HepG2 (cell line): ENCODE measurements at regions not wholly inside any gene's neighbourhood (a gene's known extent, or its start where the extent isn't known, plus 50 kb on each side); places are given as distances from the start of the nearest gene placed in this dataset.

ENCODE experiments used
- ATAC-seq: fragments of 200-7000 bp; cut with Tn5 transposase; 3 replicates; pipeline ENCODE4 v1.9.1; 2020; ENCODE audit warnings: mild to moderate bottlenecking, moderate library complexity
- BruUV-seq: library from RNA; stranded (reverse); fragments of 400-500 nt; replicated peaks from 2 replicates; lab custom pipeline; 2021; lab: Mats Ljungman, UMichigan
- CTCF ChIA-PET: fragments of 300-600 bp; formaldehyde crosslinking; extraction: SDS; loops from one replicate; lab custom pipeline; 2021; ENCODE audit warnings: low total read pairs, inconsistent platforms, low intra/inter-chr PET ratio; lab: Yijun Ruan, JAX
- POLR2A ChIA-PET: fragments of 350-600 bp; sonication (Branson Sonifier 250); formaldehyde crosslinking; loops from one replicate; lab custom pipeline; 2020; ENCODE audit warnings: antibody characterized with exemption, inconsistent platforms; lab: Yijun Ruan, JAX
- DNase-seq: peaks from one replicate; pipeline ENCODE4 v3.0.0-alpha.2; 2015; ENCODE audit warnings: low spot score
- FAIRE-seq: peaks from 3 replicates; lab custom pipeline; 2011; peaks lifted over from hg19 to GRCh38; lab: Jason Lieb, UNC
- H2AFZ ChIP-seq: one replicate; pipeline ENCODE4 v1.6.1; 2011; ENCODE audit warnings: low read length, inconsistent platforms
- H3K27ac ChIP-seq: fragments of 300-600 bp; 3 replicates; pipeline ENCODE4 v1.8.0; 2011; ENCODE audit warnings: mixed run types, mild to moderate bottlenecking, mixed read lengths, low read length, inconsistent platforms; ENCODE audit not compliant: insufficient read depth; ENCODE audit errors: extremely low read length
- H3K27me3 ChIP-seq, 2 experiments: fragments of 200-600 bp in 1 of 2; 2 replicates in 1 of 2; 3 replicates in 1 of 2; pipeline versions ENCODE4 v1.6.0 to v1.8.0; 2011; ENCODE audit warnings: low read length in 2 of 2, mild to moderate bottlenecking in 2 of 2, moderate library complexity in 2 of 2, inconsistent platforms in 1 of 2; ENCODE audit not compliant: insufficient read depth in 2 of 2, control insufficient read depth in 1 of 2
- H3K36me3 ChIP-seq, 2 experiments: fragments of 200-600 bp in 1 of 2; replicated peaks in 1 of 2; 2 replicates in 1 of 2; 3 replicates in 1 of 2; pipeline versions ENCODE4 v1.5.1 to v1.8.0; 2011; ENCODE audit warnings: low read length in 2 of 2, inconsistent platforms in 1 of 2; ENCODE audit not compliant: insufficient read depth in 2 of 2, control insufficient read depth in 1 of 2
- H3K4me1 ChIP-seq: 2 replicates; pipeline ENCODE4 v1.5.1; 2012; ENCODE audit warnings: low read length, inconsistent platforms; ENCODE audit not compliant: insufficient read depth
- H3K4me2 ChIP-seq: 2 replicates; pipeline ENCODE4 v1.6.0; 2011; ENCODE audit warnings: low read depth, low read length, inconsistent platforms
- H3K4me3 ChIP-seq, 3 experiments: fragments of 200-600 bp in 1 of 3; sonication (generic), shearing (Covaris generic) in 1 of 3; replicated peaks in 1 of 3; 2 replicates each; pipeline ENCODE4 v1.5.1; 2011 to 2016; ENCODE audit warnings: low read length in 3 of 3, inconsistent platforms in 2 of 3, low read depth in 2 of 3, mild to moderate bottlenecking in 2 of 3, control low read depth in 1 of 3, mixed read lengths in 1 of 3; ENCODE audit not compliant: insufficient read depth in 1 of 3
- H3K79me2 ChIP-seq: one replicate; pipeline ENCODE4 v1.6.1; 2011; ENCODE audit warnings: low read length, inconsistent platforms; ENCODE audit not compliant: insufficient read depth
- H3K9ac ChIP-seq: 2 replicates; pipeline ENCODE4 v1.6.0; 2011; ENCODE audit warnings: mild to moderate bottlenecking, low read depth, low read length, inconsistent platforms; ENCODE audit not compliant: insufficient read depth
- H3K9me3 ChIP-seq: 2 replicates; pipeline ENCODE4 v1.5.1; 2012; ENCODE audit warnings: mild to moderate bottlenecking, low read length
- H4K20me1 ChIP-seq: 2 replicates; pipeline ENCODE4 v1.6.0; 2011; ENCODE audit warnings: inconsistent platforms, mild to moderate bottlenecking, low read length, moderate library complexity; ENCODE audit not compliant: insufficient read depth
- AFF4 ChIP-seq: sonication (generic); formaldehyde crosslinking; IDR thresholded peaks from 2 replicates; pipeline ENCODE4 v1.4.0; 2020; ENCODE audit warnings: missing genetic modification reagents
- AGO1 ChIP-seq: fragments of 200-400 bp; formaldehyde crosslinking; IDR thresholded peaks from 2 replicates; pipeline ENCODE4 v1.6.1; 2017; ENCODE audit warnings: mild to moderate bottlenecking, low read depth, low read length, moderate library complexity; ENCODE audit not compliant: poor library complexity, severe bottlenecking
- ARID4A ChIP-seq: sonication (generic); formaldehyde crosslinking; IDR thresholded peaks from 2 replicates; pipeline ENCODE4 v1.5.0; 2020; ENCODE audit warnings: mild to moderate bottlenecking, missing genetic modification reagents, borderline replicate concordance
- BCL6 ChIP-seq: IDR thresholded peaks from 2 replicates; pipeline ENCODE4 v1.6.1; 2016; ENCODE audit warnings: missing genetic modification reagents, missing compliant biosample characterization
- EP300 ChIP-seq, 3 experiments: sonication (generic) in 1 of 3; formaldehyde crosslinking in 1 of 3; IDR thresholded peaks; 2 replicates each; pipeline versions ENCODE4 v1.5.1 to v1.6.1; 2011 to 2020; ENCODE audit warnings: low read depth in 2 of 3, low read length in 2 of 3, borderline replicate concordance in 1 of 3, improper control_type of control experiment in 1 of 3, mild to moderate bottlenecking in 1 of 3, missing genetic modification reagents in 1 of 3, moderate library complexity in 1 of 3
- GATAD1 ChIP-seq: IDR thresholded peaks from 2 replicates; pipeline ENCODE4 v1.6.1; 2016; ENCODE audit warnings: missing genetic modification reagents, missing compliant biosample characterization
- IKZF4 ChIP-seq: sonication (generic); formaldehyde crosslinking; IDR thresholded peaks from 2 replicates; pipeline ENCODE4 v1.5.1; 2020; ENCODE audit warnings: borderline replicate concordance, mild to moderate bottlenecking, low read depth, missing genetic modification reagents; ENCODE audit errors: not compliant biosample characterization
- KLF13 ChIP-seq: sonication (generic); formaldehyde crosslinking; IDR thresholded peaks from 2 replicates; pipeline ENCODE4 v1.4.0; 2020; ENCODE audit warnings: mild to moderate bottlenecking, missing genetic modification reagents
- MED1 ChIP-seq: sonication (generic); formaldehyde crosslinking; IDR thresholded peaks from 2 replicates; pipeline ENCODE4 v1.4.0; 2020; ENCODE audit warnings: missing genetic modification reagents
- SOX6 ChIP-seq, 2 experiments: fragments of 450-650 bp in 1 of 2; sonication (generic) in 1 of 2; formaldehyde crosslinking in 1 of 2; IDR thresholded peaks; 2 replicates each; pipeline versions ENCODE4 v1.4.0 to v1.6.1; 2017 to 2020; ENCODE audit warnings: antibody characterized with exemption in 1 of 2, mild to moderate bottlenecking in 1 of 2, missing genetic modification reagents in 1 of 2
- SP140L ChIP-seq: sonication (generic); formaldehyde crosslinking; IDR thresholded peaks from 2 replicates; pipeline ENCODE4 v1.4.0; 2020; ENCODE audit warnings: missing genetic modification reagents, borderline replicate concordance
- TCF12 ChIP-seq, 2 experiments: fragments of 450-650 bp in 1 of 2; sonication (generic) in 1 of 2; formaldehyde crosslinking in 1 of 2; IDR thresholded peaks; 2 replicates each; pipeline versions ENCODE4 v1.6.1 to v1.8.0; 2017 to 2022; ENCODE audit warnings: antibody characterized with exemption in 1 of 2, mild to moderate bottlenecking in 1 of 2, missing genetic modification reagents in 1 of 2, moderate library complexity in 1 of 2
- ZNF282 ChIP-seq: fragments of 450-650 bp; IDR thresholded peaks from 2 replicates; pipeline ENCODE4 v1.6.1; 2018; ENCODE audit not compliant: partially characterized antibody
- ZNF292 ChIP-seq: sonication (generic); formaldehyde crosslinking; IDR thresholded peaks from 2 replicates; pipeline ENCODE4 v1.8.1; 2022; ENCODE audit warnings: mild to moderate bottlenecking, low read depth, missing genetic modification reagents, borderline replicate concordance
- WGBS: methylation state at CpG from one replicate; pipeline ENCODE4 v1.1.6; 2017; ENCODE audit warnings: low lambda C conversion rate; 5-methylcytosine and 5-hydroxymethylcytosine counted together
- in situ Hi-C: cut with HindIII; loops from 2 replicates; pipeline ENCODE4 v1.10.0; 2017; ENCODE audit warnings: low pct_unique_long_range_greater_than_20kb; ENCODE audit not compliant: extremely low pct_ligation_motif_present
- intact Hi-C: fragments of 100-400 bp; cut with micrococcal nuclease; formaldehyde crosslinking; loops from one replicate; pipeline ENCODE4 v1.10.0; 2022; ENCODE audit not compliant: unreplicated experiment

GRCh38 chr4:157527954-157528353 lies 307.4 kb downstream of the GRIA2 start:
- in situ Hi-C loops (no loop called here), intact Hi-C loops (no loop called here)
- H3K9ac ChIP-seq = no peak overlapping the region
- no peak for ATAC-seq
- no peaks in the 10 kb centered on the region for H3K79me2 ChIP-seq
- H3K4me1 ChIP-seq = no peaks in the 10 kb centered on the region
- peaks cover 13% of the 10 kb centered on the region; the same call in 1 of the 2 replicates for H3K9me3 ChIP-seq
- no peaks in the 10 kb centered on the region for H3K27me3 ChIP-seq
- no peak overlapping the region for H3K27ac ChIP-seq
- no peaks in the 10 kb centered on the region for H4K20me1 ChIP-seq
- H3K36me3 ChIP-seq = no peaks in the 10 kb centered on the region
- 0% methylated on average over 1 of the region's 1 CpG for WGBS
- H3K4me3 ChIP-seq = no peak overlapping the region
- no peak for TF ChIP-seq ARID4A (CRISPR knock-in tag)
- no peak for TF ChIP-seq EP300 (IDR thresholded peaks at IDR 0.05; ENCODE audit: low read depth in 2 of 2, low read length in 2 of 2)
- TF ChIP-seq EP300 (CRISPR knock-in tag; IDR thresholded peaks at IDR 0.05; ENCODE audit: borderline replicate concordance) = no peak
- TF ChIP-seq KLF13 (CRISPR knock-in tag) = no peak
- no peak for TF ChIP-seq AGO1
- no peak for TF ChIP-seq ZNF292 (CRISPR knock-in tag)
- no peak for TF ChIP-seq ZNF282
- no peak for TF ChIP-seq IKZF4
- TF ChIP-seq BCL6 (CRISPR knock-in tag) = no peak
- no peak for TF ChIP-seq AFF4 (CRISPR knock-in tag)
- no peak for TF ChIP-seq MED1 (CRISPR knock-in tag)
- no peak for TF ChIP-seq GATAD1 (CRISPR knock-in tag)
- TF ChIP-seq SOX6 (IDR thresholded peaks at IDR 0.05) = no peak
- TF ChIP-seq SOX6 (CRISPR knock-in tag; IDR thresholded peaks at IDR 0.05) = no peak
- no peak for TF ChIP-seq TCF12 (IDR thresholded peaks at IDR 0.05)
- no peak for TF ChIP-seq TCF12 (CRISPR knock-in tag; IDR thresholded peaks at IDR 0.05)
- TF ChIP-seq SP140L (CRISPR knock-in tag) = no peak
- no peak overlapping the region for H3K4me2 ChIP-seq
- no peak for FAIRE-seq
- no TSS peak for BruUV-seq
- H2AFZ ChIP-seq = no peak overlapping the region
- ChIA-PET POLR2A (no interaction called here), CTCF (no interaction called here)
- DNase-seq = no peak
